GM12874 (cell line): ENCODE measurements at regions not wholly inside any gene's neighbourhood (a gene's known extent, or its start where the extent isn't known, plus 50 kb on each side); places are given as distances from the start of the nearest gene placed in this dataset.

ENCODE experiments used
- TF ChIP-seq, protein P1 (sequence below): IDR thresholded peaks from 2 replicates; pipeline ENCODE4 v1.5.1; 2011; ENCODE audit warnings: low read depth, mild to moderate bottlenecking, control low read depth, low read length, moderate library complexity; ENCODE audit not compliant: insufficient read depth

DNA sequence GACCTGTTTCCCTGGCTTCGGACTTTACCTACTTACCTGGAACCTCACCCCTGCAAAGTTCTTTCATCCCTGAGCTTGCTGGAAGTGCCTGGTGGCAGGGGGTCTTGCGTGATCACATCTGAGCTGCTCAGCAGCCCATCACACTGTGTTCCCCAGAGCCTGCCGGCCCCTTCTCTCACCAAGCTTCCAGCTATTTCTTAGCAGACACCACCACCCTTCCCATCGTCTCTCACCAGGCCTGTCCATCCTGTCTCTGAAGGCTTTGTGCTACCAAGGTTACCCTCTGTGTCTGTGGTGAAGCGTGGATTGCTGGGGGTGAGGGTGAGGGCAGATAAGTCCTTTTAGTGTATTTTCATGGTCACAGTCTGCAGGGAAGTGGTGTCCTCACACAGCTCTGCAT, 78.8 kb upstream of the NRXN3 start:
- TF ChIP-seq, protein P1, sequence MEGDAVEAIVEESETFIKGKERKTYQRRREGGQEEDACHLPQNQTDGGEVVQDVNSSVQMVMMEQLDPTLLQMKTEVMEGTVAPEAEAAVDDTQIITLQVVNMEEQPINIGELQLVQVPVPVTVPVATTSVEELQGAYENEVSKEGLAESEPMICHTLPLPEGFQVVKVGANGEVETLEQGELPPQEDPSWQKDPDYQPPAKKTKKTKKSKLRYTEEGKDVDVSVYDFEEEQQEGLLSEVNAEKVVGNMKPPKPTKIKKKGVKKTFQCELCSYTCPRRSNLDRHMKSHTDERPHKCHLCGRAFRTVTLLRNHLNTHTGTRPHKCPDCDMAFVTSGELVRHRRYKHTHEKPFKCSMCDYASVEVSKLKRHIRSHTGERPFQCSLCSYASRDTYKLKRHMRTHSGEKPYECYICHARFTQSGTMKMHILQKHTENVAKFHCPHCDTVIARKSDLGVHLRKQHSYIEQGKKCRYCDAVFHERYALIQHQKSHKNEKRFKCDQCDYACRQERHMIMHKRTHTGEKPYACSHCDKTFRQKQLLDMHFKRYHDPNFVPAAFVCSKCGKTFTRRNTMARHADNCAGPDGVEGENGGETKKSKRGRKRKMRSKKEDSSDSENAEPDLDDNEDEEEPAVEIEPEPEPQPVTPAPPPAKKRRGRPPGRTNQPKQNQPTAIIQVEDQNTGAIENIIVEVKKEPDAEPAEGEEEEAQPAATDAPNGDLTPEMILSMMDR, result no peak

DNA sequence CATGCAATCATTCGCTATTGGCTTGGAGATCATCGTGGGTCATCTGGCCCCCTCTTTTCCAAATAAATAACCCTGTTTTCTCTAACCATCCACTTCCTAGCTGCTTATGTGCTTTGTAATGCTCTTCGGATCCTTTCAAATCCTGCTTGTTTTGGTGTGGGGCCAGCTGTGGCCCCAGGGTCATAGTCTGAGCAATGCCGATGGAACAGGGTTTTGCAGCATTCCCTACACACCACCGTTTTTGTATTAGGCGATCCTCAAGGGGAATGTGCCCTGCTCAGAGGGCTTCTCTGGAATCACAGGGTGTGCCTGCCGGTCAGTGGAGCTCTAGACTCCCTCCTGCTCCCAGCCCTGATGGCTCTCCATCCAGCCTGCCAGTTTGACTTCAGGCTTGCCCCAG, 78.1 kb upstream of the NRXN3 start:
- TF ChIP-seq, protein P1, result no peak

DNA sequence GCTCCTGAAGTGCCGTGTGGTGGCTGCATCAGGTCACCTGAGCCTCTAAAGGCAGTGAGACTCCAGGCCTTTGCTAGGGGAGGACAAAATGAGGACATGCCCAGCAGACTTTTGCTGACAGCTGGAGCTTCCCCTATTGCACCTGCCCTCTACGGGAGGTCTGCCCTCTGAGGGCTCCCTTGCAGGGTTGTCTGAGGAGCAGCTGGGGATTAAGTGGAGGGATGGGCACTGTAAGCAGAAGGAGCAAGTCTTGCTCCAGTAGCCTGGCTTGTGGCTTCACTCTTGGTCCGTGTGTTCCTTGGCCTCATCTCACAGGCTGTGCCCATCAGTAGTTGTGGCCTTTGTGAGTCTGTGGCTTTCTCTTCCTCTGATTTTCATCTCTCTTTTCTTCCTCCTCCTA, 66.9 kb upstream of the NRXN3 start:
- TF ChIP-seq, protein P1, result no peak

DNA sequence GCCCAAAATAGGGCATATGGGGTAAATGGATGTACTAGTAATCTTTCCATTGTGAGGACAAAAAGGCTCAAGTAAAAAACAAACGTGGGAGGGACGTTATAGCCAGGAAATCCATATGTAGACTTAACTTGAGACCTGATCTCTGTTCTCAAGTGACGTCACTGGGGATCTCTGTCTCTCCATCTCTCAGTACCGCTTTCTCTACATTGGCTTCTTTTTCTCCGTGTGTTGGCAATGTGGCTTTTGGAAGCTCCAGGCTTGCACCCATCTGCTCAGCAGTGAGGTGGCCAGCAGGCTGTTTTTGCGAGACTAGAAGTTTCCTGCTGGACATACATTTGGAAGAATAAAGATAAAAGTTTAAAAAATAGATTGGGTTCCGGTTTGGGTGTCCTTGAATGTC, 66.0 kb upstream of the NRXN3 start:
- TF ChIP-seq, protein P1, result no peak

DNA sequence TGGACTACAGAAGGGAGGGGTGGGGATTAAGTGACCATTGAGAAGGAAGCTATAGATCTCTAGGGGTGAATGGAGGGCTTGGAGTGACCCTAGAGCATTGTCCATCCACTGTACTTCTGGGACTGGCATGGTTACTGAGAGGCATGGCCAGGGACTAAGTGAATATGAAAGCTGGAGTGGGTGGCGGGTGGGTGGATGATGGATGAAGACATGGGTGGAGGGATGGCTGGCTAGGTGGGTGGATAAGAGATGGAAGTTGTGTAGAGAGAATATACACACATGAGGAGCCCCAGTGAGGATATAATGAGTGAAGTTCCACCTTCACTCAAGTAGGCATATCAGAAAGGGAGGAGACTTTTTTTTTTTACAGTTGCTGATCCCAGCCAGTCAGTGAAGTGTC, 65.5 kb upstream of the NRXN3 start:
- TF ChIP-seq, protein P1, result no peak

DNA sequence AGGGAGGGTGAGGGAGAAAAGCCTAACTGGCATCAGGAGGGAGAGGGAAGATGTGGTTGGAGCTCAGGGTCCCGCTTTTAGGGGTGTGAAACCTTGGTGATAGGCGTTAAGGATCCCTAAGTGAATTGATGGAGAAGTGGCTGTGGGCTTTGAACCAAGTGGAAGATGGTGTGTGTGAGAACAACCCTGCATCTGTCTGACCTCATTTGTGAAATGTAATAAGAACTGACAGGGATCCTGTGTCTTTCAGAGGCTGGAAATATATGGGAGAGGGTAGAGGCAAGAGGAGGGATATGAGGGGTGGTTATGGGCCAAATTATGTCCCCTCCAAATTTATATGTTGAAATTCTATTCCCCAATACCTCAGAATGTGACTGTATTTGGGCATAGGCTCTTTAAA, 63.8 kb upstream of the NRXN3 start:
- TF ChIP-seq, protein P1, result no peak

DNA sequence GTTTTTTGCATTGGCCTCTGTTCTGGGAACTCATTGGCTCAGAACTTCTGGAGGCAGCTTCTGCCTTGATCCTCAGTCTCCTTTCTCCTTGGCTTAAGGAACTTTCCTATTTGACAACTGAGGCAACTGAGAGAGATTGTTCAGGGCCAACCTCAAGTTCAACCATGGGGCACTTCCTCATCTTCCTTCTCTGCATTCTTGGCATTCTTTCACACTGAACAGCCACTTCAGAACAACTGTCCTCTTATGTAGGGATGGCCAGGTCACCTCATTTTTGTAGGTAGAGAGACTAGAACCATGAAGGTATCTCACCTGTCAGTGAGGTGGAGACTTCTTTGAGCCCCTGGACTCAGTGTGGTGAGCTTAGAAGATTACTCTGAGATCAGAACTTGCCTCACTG, 63.0 kb upstream of the NRXN3 start:
- TF ChIP-seq, protein P1, result no peak

DNA sequence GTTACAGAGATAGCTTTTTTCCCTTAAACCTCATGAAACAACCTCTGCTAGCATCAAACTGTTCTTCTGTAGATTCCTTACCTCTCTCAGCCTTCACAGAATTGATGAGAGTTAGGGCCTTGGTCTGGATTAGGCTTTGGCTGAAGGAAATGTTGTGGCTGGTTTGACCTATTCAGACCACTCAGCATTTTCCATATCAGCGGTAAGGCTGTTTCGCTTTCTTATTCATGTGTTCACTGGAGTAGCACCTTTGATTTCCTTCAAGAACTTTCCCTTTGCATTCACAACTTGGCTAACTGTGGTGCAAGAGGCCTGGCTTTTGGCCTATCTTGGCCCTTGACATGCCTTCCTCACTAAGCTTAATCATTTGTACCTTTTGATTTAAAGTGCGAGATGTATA, 50.7 kb upstream of the NRXN3 start:
- TF ChIP-seq, protein P1, result no peak
